CD14-positive monocyte (primary cell): ENCODE measurements at regions not wholly inside any gene's neighbourhood (a gene's known extent, or its start where the extent isn't known, plus 50 kb on each side); places are given as distances from the start of the nearest gene placed in this dataset.

Experiments
- DNase-seq, 3 donors: peaks; one replicate each; pipeline ENCODE4 v3.0.0-alpha.2; 2011 to 2022
- H2AFZ ChIP-seq: 2 replicates; pipeline ENCODE4 v1.6.0; 2012; ENCODE audit warnings: mild to moderate bottlenecking, low read depth, low read length, inconsistent platforms; ENCODE audit not compliant: insufficient read depth, poor library complexity, severe bottlenecking
- H3K27ac ChIP-seq, 2 donors: 1 replicate in 1 of 2; 2 replicates in 1 of 2; pipeline ENCODE4 v1.5.1; 2012 to 2013; ENCODE audit warnings: low read length in 2 of 2, control low read depth in 1 of 2, inconsistent platforms in 1 of 2, low read depth in 1 of 2, mild to moderate bottlenecking in 1 of 2
- H3K27me3 ChIP-seq, 2 donors: one replicate each; pipeline versions ENCODE4 v1.6.0 to v1.6.1; 2011 to 2013; ENCODE audit warnings: low read length in 2 of 2; ENCODE audit not compliant: control insufficient read depth in 2 of 2, insufficient read depth in 2 of 2
- H3K36me3 ChIP-seq, 2 donors: replicated peaks in 1 of 2; 1 replicate in 1 of 2; 2 replicates in 1 of 2; pipeline versions ENCODE4 v1.5.1 to v1.6.1; 2012 to 2013; ENCODE audit warnings: low read length in 2 of 2, control low read depth in 1 of 2, inconsistent platforms in 1 of 2, mild to moderate bottlenecking in 1 of 2; ENCODE audit not compliant: insufficient read depth in 2 of 2, control insufficient read depth in 1 of 2
- H3K4me1 ChIP-seq, 2 donors: 1 replicate in 1 of 2; 2 replicates in 1 of 2; pipeline versions ENCODE4 v1.5.1 to v1.6.1; 2012 to 2013; ENCODE audit warnings: low read length in 2 of 2, control low read depth in 1 of 2, inconsistent platforms in 1 of 2, mild to moderate bottlenecking in 1 of 2, moderate library complexity in 1 of 2; ENCODE audit not compliant: insufficient read depth in 2 of 2, control insufficient read depth in 1 of 2
- H3K4me2 ChIP-seq: replicated peaks from 2 replicates; pipeline ENCODE3; 2012; ENCODE audit warnings: low read length, moderate library complexity, mild to moderate bottlenecking; ENCODE audit not compliant: poor library complexity, severe bottlenecking; ENCODE audit errors: extremely low read depth
- H3K4me3 ChIP-seq, 3 experiments: fragments of 200-600 bp in 1 of 3; sonication (generic) in 1 of 3; replicated peaks in 1 of 3; 1 replicate in 2 of 3; 2 replicates in 1 of 3; pipeline ENCODE4 v1.5.1; 2011 to 2013; ENCODE audit warnings: low read length in 3 of 3, mild to moderate bottlenecking in 3 of 3, control low read depth in 2 of 3, low read depth in 2 of 3, inconsistent platforms in 1 of 3, moderate library complexity in 1 of 3
- H3K79me2 ChIP-seq: 2 replicates; pipeline ENCODE4 v1.6.0; 2012; ENCODE audit warnings: mild to moderate bottlenecking, control low read depth, inconsistent platforms, low read length, moderate library complexity; ENCODE audit not compliant: insufficient read depth
- H3K9ac ChIP-seq: 2 replicates; pipeline ENCODE4 v1.6.0; 2017; ENCODE audit warnings: low read length, mild to moderate bottlenecking; ENCODE audit not compliant: insufficient read depth, poor library complexity, severe bottlenecking
- H3K9me3 ChIP-seq, 2 donors: replicated peaks in 1 of 2; 1 replicate in 1 of 2; 2 replicates in 1 of 2; pipeline versions ENCODE4 v1.5.1 to v1.6.1; 2012 to 2013; ENCODE audit warnings: low read length in 2 of 2, control low read depth in 1 of 2; ENCODE audit not compliant: control insufficient read depth in 1 of 2, insufficient read depth in 1 of 2
- H4K20me1 ChIP-seq: 2 replicates; pipeline ENCODE4 v1.6.0; 2012; ENCODE audit warnings: mild to moderate bottlenecking, low read length, control low read depth, moderate library complexity; ENCODE audit not compliant: insufficient read depth
- H3K27ac Mint-ChIP-seq, 7 donors: one replicate each; pipeline ENCODE4 v1.8.0; 2020; ENCODE audit warnings: mild to moderate bottlenecking in 7 of 7, mixed read lengths in 7 of 7, moderate library complexity in 6 of 7, inconsistent platforms in 2 of 7
- H3K27me3 Mint-ChIP-seq, 3 donors: one replicate each; pipeline ENCODE4 v1.8.0; 2021 to 2022; ENCODE audit warnings: low read depth in 3 of 3, mild to moderate bottlenecking in 3 of 3, mixed read lengths in 3 of 3, moderate library complexity in 3 of 3, inconsistent platforms in 1 of 3
- H3K36me3 Mint-ChIP-seq, 2 donors: one replicate each; pipeline ENCODE4 v1.8.0; 2020; ENCODE audit warnings: mixed read lengths in 2 of 2, inconsistent platforms in 1 of 2, mild to moderate bottlenecking in 1 of 2
- H3K4me1 Mint-ChIP-seq: one replicate; pipeline ENCODE4 v1.8.0; 2020; ENCODE audit warnings: mild to moderate bottlenecking, mixed read lengths
- H3K4me3 Mint-ChIP-seq, 2 donors: one replicate each; pipeline ENCODE4 v1.8.0; 2020; ENCODE audit warnings: mild to moderate bottlenecking in 2 of 2, mixed read lengths in 2 of 2, moderate library complexity in 1 of 2
- H3K9me3 Mint-ChIP-seq, 7 donors: one replicate each; pipeline ENCODE4 v1.8.0; 2020 to 2022; ENCODE audit warnings: mixed read lengths in 7 of 7, mild to moderate bottlenecking in 6 of 7, moderate library complexity in 6 of 7, inconsistent platforms in 2 of 7
- WGBS: methylation state at CpG from one replicate; pipeline ENCODE4 v1.1.5; 2013; ENCODE audit warnings: missing lambda C conversion rate; ENCODE audit not compliant: insufficient coverage; 5-methylcytosine and 5-hydroxymethylcytosine counted together
- intact Hi-C, 2 donors: fragments of 100-400 bp; cut with micrococcal nuclease; formaldehyde crosslinking; loops; one replicate each; pipeline versions ENCODE4 v1.15.0 to v1.15.1; 2023
- TF ChIP-seq, protein P1 (sequence below): fragments of 200-600 bp; IDR thresholded peaks from one replicate; pipeline ENCODE4 v1.8.0; 2022; ENCODE audit warnings: antibody characterized with exemption, mild to moderate bottlenecking

DNA sequence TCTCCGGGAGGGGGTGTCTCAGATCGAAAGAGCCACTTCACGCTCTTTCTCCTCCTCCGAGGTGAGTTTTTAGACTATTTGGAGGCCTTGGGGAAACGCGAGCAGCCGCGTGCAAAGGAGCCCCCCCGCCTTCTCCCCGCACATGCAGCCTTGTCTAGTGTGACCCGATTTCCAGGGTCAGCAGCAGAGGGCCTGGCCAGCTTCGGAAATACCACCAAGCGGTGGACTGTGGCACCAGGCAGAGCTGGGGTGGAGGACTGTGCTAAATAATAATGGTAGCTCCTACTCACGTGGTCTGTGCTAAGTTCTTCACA lies 79.3 kb upstream of the BCOR start:
- intact Hi-C loops = loop anchor here (10.0 kb wide), 4 partner anchors 88 to 422 kb away; no protein-coding TSS in a partner anchor
- peaks cover 0 to 3% of the 10 kb centered on the region in 2 donors for H3K36me3 Mint-ChIP-seq

DNA sequence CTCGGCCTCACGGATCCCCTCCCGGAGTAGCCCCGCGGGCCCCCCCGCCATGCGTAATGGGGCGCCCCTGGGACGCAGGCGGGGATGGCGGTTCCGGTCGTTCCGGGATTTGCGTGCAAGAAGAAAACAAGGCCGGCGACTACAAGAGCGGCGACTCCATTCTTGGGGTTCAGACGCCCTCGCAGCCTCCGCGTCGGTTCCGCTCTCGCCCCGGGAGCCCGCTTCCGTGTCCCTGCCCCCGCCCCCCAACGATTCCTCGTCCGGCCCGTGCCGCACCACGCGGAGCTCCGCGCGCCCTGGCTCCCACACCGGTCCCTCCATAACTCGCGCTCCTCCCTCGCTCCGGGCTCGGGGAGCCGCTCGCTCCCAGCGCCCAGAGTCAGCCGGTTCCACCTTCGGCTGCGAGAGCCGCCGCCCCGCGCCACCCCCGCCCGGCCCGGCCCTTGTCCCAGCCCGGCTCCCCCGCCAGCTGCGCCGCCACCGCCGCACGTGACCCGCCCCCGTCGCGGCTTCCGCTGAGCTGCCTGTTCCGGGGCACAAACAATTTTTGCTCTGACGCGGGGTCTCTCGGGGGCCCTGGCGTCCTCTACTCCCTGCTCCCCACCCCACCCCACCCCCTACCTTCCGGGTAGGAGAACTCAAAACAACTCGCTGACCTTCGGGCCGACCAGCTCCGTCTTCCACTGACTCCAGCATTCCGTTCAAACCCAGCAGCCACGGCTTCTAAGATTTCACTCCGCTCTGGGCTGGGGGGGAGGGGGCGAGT lies 78.8 kb upstream of the BCOR start:
- peaks cover 0 to 6% of the 10 kb centered on the region in 2 donors for H3K9me3 ChIP-seq
- H3K4me3 Mint-ChIP-seq = peak overlapping the region; percentile 82 to 91
- H3K4me1 Mint-ChIP-seq = peaks cover 51% of the 10 kb centered on the region
- peak overlapping the region; percentile 35 to 75 (median 57) for H3K4me3 ChIP-seq
- peak overlapping the region; percentile 95 to 99 for H3K27ac ChIP-seq
- H3K79me2 ChIP-seq = peaks cover 7% of the 10 kb centered on the region
- H3K9me3 Mint-ChIP-seq = peaks cover 0 to 39% (median 31%) of the 10 kb centered on the region in 7 donors
- peak overlapping the region; percentile 92 for H3K9ac ChIP-seq
- H3K27ac Mint-ChIP-seq = peak overlapping the region; percentile 93 to 99 (median 96)
- WGBS = 1% methylated on average over 28 of the region's 85 CpGs
- no peaks in the 10 kb centered on the region for H3K36me3 ChIP-seq
- TF ChIP-seq, protein P1, sequence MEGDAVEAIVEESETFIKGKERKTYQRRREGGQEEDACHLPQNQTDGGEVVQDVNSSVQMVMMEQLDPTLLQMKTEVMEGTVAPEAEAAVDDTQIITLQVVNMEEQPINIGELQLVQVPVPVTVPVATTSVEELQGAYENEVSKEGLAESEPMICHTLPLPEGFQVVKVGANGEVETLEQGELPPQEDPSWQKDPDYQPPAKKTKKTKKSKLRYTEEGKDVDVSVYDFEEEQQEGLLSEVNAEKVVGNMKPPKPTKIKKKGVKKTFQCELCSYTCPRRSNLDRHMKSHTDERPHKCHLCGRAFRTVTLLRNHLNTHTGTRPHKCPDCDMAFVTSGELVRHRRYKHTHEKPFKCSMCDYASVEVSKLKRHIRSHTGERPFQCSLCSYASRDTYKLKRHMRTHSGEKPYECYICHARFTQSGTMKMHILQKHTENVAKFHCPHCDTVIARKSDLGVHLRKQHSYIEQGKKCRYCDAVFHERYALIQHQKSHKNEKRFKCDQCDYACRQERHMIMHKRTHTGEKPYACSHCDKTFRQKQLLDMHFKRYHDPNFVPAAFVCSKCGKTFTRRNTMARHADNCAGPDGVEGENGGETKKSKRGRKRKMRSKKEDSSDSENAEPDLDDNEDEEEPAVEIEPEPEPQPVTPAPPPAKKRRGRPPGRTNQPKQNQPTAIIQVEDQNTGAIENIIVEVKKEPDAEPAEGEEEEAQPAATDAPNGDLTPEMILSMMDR = no peak
- intact Hi-C loops = loop anchor here (10.0 kb wide), 4 partner anchors 88 to 422 kb away; no protein-coding TSS in a partner anchor
- DNase-seq = peak; percentile 54 to 70 (median 66)
- H3K27me3 Mint-ChIP-seq = peaks cover 0 to 45% (median 2%) of the 10 kb centered on the region in 3 donors
- peak overlapping the region; percentile 46 for H2AFZ ChIP-seq
- no peaks in the 10 kb centered on the region for H3K27me3 ChIP-seq
- H4K20me1 ChIP-seq = no peaks in the 10 kb centered on the region
- peak overlapping the region; percentile 80 for H3K4me2 ChIP-seq
- H3K36me3 Mint-ChIP-seq = peaks cover 0 to 3% of the 10 kb centered on the region in 2 donors
- H3K4me1 ChIP-seq = peaks cover 70 to 73% of the 10 kb centered on the region in 2 donors

More for the DNA sequence above, 79.3 kb upstream of the BCOR start:
- Mint-ChIP-seq H3K27ac (peak overlapping the region; percentile 93 to 99 (median 94)), H3K27me3 (peaks cover 0 to 40% (median 2%) of the 10 kb centered on the region in 3 donors), H3K4me3 (peak overlapping the region; percentile 82 to 86), H3K4me1 (peaks cover 51% of the 10 kb centered on the region), H3K9me3 (peaks cover 0 to 37% (median 30%) of the 10 kb centered on the region in 7 donors)
- TF ChIP-seq, protein P1 = no peak
- no peaks in the 10 kb centered on the region for H3K36me3 ChIP-seq
- H3K4me3 ChIP-seq = peak overlapping the region; percentile 4 to 75 (median 36)
- peak overlapping the region; percentile 95 to 99 for H3K27ac ChIP-seq
- H2AFZ ChIP-seq = peak overlapping the region; percentile 35
- no peaks in the 10 kb centered on the region for H3K27me3 ChIP-seq
- peaks cover 68 to 70% of the 10 kb centered on the region in 2 donors for H3K4me1 ChIP-seq
- no CpG with 5 or more reads among the region's 14 CpGs for WGBS
- H4K20me1 ChIP-seq = no peaks in the 10 kb centered on the region
- H3K79me2 ChIP-seq = peaks cover 7% of the 10 kb centered on the region
- peak overlapping the region; percentile 80 for H3K4me2 ChIP-seq
- DNase-seq = peak in 1 of 3 donors; percentile 46
- peaks cover 0 to 6% of the 10 kb centered on the region in 2 donors for H3K9me3 ChIP-seq
- peak overlapping the region; percentile 92 for H3K9ac ChIP-seq
